HCT116 (cell line): ENCODE measurements at regions not wholly inside any gene's neighbourhood (a gene's known extent, or its start where the extent isn't known, plus 50 kb on each side); places are given as distances from the start of the nearest gene placed in this dataset.

Experiments
- ATAC-seq: fragments of 200-7000 bp; cut with Tn5 transposase; 2 replicates; pipeline ENCODE4 v1.9.1; 2020; ENCODE audit warnings: mild to moderate bottlenecking, moderate library complexity
- BruUV-seq: library from RNA; stranded (reverse); fragments of 400-500 nt; replicated peaks from 2 replicates; lab custom pipeline; 2021; lab: Mats Ljungman, UMichigan
- CTCF ChIA-PET: fragments of 300-600 bp; sonication (Branson Sonifier 250); formaldehyde crosslinking; loops from one replicate; lab custom pipeline; 2021; ENCODE audit warnings: antibody characterized with exemption; lab: Charles Lee
- POLR2A ChIA-PET: fragments of 300-600, 350-600 bp; sonication (Branson Sonifier 250); formaldehyde crosslinking; loops from one replicate; lab custom pipeline; 2021; ENCODE audit warnings: antibody characterized with exemption; lab: Charles Lee
- RAD21 ChIA-PET, 2 experiments: fragments of 300-600 bp; sonication (Branson Sonifier 250); formaldehyde crosslinking; loops; one replicate each; lab custom pipeline; 2023; ENCODE audit warnings: low total read pairs in 2 of 2; ENCODE audit not compliant: uncharacterized antibody in 2 of 2, unreplicated experiment in 2 of 2, low non-redundant PET in 1 of 2; lab: Charles Lee
- DNase-seq: peaks from one replicate; pipeline ENCODE4 v3.0.0-alpha.2; 2010; ENCODE audit warnings: low read depth, low spot score
- H2AFZ ChIP-seq: fragments of 200-600 bp; shearing (Covaris generic), sonication (generic); 2 replicates; pipeline ENCODE4 v1.6.1; 2017; ENCODE audit warnings: low read depth, mixed run types, mixed read lengths, antibody characterized with exemption, low read length; ENCODE audit not compliant: poor library complexity, severe bottlenecking
- H3K27ac ChIP-seq: 2 replicates; pipeline ENCODE4 v1.5.1; 2012; ENCODE audit warnings: low read depth, low read length
- H3K27me3 ChIP-seq: fragments of 200-600 bp; sonication (generic); 2 replicates; pipeline ENCODE4 v1.6.1; 2016; ENCODE audit warnings: mixed run types, low read length, mixed read lengths; ENCODE audit not compliant: insufficient read depth
- H3K36me3 ChIP-seq, 2 experiments: fragments of 200-500 bp in 1 of 2; fragments of 200-600 bp in 1 of 2; sonication (Bioruptor generic) in 1 of 2; sonication (generic) in 1 of 2; 2 replicates each; pipeline versions ENCODE4 v1.5.1 to v1.6.1; 2014 to 2016; ENCODE audit warnings: low read length in 2 of 2, inconsistent platforms in 1 of 2, mixed read lengths in 1 of 2, mixed run types in 1 of 2; ENCODE audit not compliant: insufficient read depth in 2 of 2, control insufficient read depth in 1 of 2
- H3K4me1 ChIP-seq, 2 experiments: fragments of 200-600 bp in 1 of 2; sonication (generic) in 1 of 2; 2 replicates each; pipeline versions ENCODE4 v1.5.1 to v1.6.1; 2012 to 2017; ENCODE audit warnings: low read length in 2 of 2, inconsistent platforms in 1 of 2, mild to moderate bottlenecking in 1 of 2, mixed read lengths in 1 of 2, mixed run types in 1 of 2, moderate library complexity in 1 of 2; ENCODE audit not compliant: insufficient read depth in 2 of 2, control insufficient read depth in 1 of 2
- H3K4me2 ChIP-seq: fragments of 200-600 bp; sonication (generic); 2 replicates; pipeline ENCODE4 v1.6.1; 2017; ENCODE audit warnings: mixed run types, low read length, mixed read lengths
- H3K4me3 ChIP-seq, 2 experiments: fragments of 200-600 bp in 1 of 2; sonication (generic) in 1 of 2; replicated peaks in 1 of 2; 2 replicates each; pipeline ENCODE4 v1.5.1; 2011 to 2016; ENCODE audit warnings: low read length in 2 of 2, control low read depth in 1 of 2, low read depth in 1 of 2, mild to moderate bottlenecking in 1 of 2, mixed read lengths in 1 of 2, mixed run types in 1 of 2
- H3K79me2 ChIP-seq: fragments of 200-600 bp; sonication (generic); 2 replicates; pipeline ENCODE4 v1.6.1; 2017; ENCODE audit warnings: mild to moderate bottlenecking, mixed run types, low read length, moderate library complexity, mixed read lengths; ENCODE audit not compliant: insufficient read depth
- H3K9ac ChIP-seq: fragments of 200-600 bp; sonication (generic); 2 replicates; pipeline ENCODE4 v1.6.1; 2016; ENCODE audit warnings: low read length, mixed read lengths
- H3K9me2 ChIP-seq: fragments of 200-600 bp; sonication (generic), shearing (Covaris generic); 2 replicates; pipeline ENCODE4 v1.6.1; 2017; ENCODE audit warnings: mixed run types, mild to moderate bottlenecking, moderate library complexity; ENCODE audit not compliant: insufficient read depth
- H3K9me3 ChIP-seq, 2 experiments: fragments of 200-500 bp in 1 of 2; fragments of 200-600 bp in 1 of 2; sonication (Bioruptor generic) in 1 of 2; sonication (generic) in 1 of 2; 2 replicates each; pipeline ENCODE4 v1.6.1; 2014 to 2017; ENCODE audit warnings: low read length in 2 of 2, mixed read lengths in 2 of 2, inconsistent platforms in 1 of 2, low read depth in 1 of 2, mild to moderate bottlenecking in 1 of 2, mixed run types in 1 of 2, moderate library complexity in 1 of 2; ENCODE audit not compliant: control insufficient read depth in 1 of 2, insufficient read depth in 1 of 2
- H4K20me1 ChIP-seq: fragments of 200-600 bp; sonication (generic), shearing (Covaris generic); 2 replicates; pipeline ENCODE4 v1.6.1; 2017; ENCODE audit warnings: mixed run types, mild to moderate bottlenecking, moderate library complexity; ENCODE audit not compliant: insufficient read depth
- ATF3 ChIP-seq: IDR thresholded peaks from 2 replicates; pipeline ENCODE4 v1.6.1; 2012
- CBX3 ChIP-seq: IDR thresholded peaks from 2 replicates; pipeline ENCODE4 v1.6.1; 2012; ENCODE audit warnings: low read depth
- CTCF ChIP-seq, 3 experiments: fragments of 200-600 bp in 1 of 3; sonication (generic) in 1 of 3; IDR thresholded peaks in 2 of 3; conservative IDR thresholded peaks in 1 of 3; 2 replicates each; pipeline ENCODE4 v1.5.1; 2012 to 2017; ENCODE audit warnings: low read depth in 2 of 3, low read length in 2 of 3, antibody characterized with exemption in 1 of 3, borderline replicate concordance in 1 of 3, control low read depth in 1 of 3, mild to moderate bottlenecking in 1 of 3, mixed read lengths in 1 of 3, mixed run types in 1 of 3, moderate library complexity in 1 of 3; ENCODE audit not compliant: insufficient read depth in 1 of 3
- EGR1 ChIP-seq: IDR thresholded peaks from 2 replicates; pipeline ENCODE4 v1.6.1; 2012; ENCODE audit warnings: low read depth
- EZH2 ChIP-seq: fragments of 200-600 bp; sonication (generic); IDR thresholded peaks from 2 replicates; pipeline ENCODE4 v1.6.1; 2017; ENCODE audit warnings: antibody characterized with exemption, mixed run types
- FOSL1 ChIP-seq: IDR thresholded peaks from 2 replicates; pipeline ENCODE4 v1.6.1; 2012; ENCODE audit warnings: low read depth
- POLR2AphosphoS5 ChIP-seq: IDR thresholded peaks from 2 replicates; pipeline ENCODE4 v1.6.1; 2011; ENCODE audit warnings: mild to moderate bottlenecking, low read depth, low read length, moderate library complexity
- RAD21 ChIP-seq: IDR thresholded peaks from 2 replicates; pipeline ENCODE4 v1.6.1; 2012; ENCODE audit warnings: low read depth, mild to moderate bottlenecking
- SIN3A ChIP-seq: IDR thresholded peaks from 2 replicates; pipeline ENCODE4 v1.6.1; 2012; ENCODE audit warnings: low read depth
- TCF7L2 ChIP-seq: IDR thresholded peaks from 2 replicates; pipeline ENCODE4 v1.7.0; 2011; ENCODE audit warnings: borderline replicate concordance, inconsistent platforms; ENCODE audit not compliant: insufficient read depth, insufficient read length; ENCODE audit errors: extremely low read depth
- YY1 ChIP-seq: IDR thresholded peaks from 2 replicates; pipeline ENCODE4 v1.6.1; 2011; ENCODE audit warnings: low read length, low read depth, moderate library complexity, mild to moderate bottlenecking; ENCODE audit not compliant: insufficient replicate concordance; ENCODE audit errors: extremely low read depth
- ZNF274 ChIP-seq: fragments of 200-500 bp; sonication (Bioruptor generic); IDR thresholded peaks from 2 replicates; pipeline ENCODE4 v1.6.1; 2014; ENCODE audit warnings: mild to moderate bottlenecking, low read depth, low read length, inconsistent platforms
- intact Hi-C: fragments of 100-400 bp; cut with micrococcal nuclease; formaldehyde crosslinking; loops from 2 replicates; pipeline ENCODE4 v1.10.0; 2022

- Histone ChIP-seq H3K4me3 (no peak overlapping the region), H4K20me1 (no peaks in the 10 kb centered on the region), H3K36me3 (no peaks in the 10 kb centered on the region), H3K4me1 (0 out of 4 replicates have a peak, but pooled peaks cover 0 to 1% of the 10 kb centered on the region in 2 experiments), H3K27me3 (peaks cover 64% of the 10 kb centered on the region), H3K4me2 (no peak overlapping the region), H3K9ac (no peak overlapping the region), H3K9me2 (no peaks in the 10 kb centered on the region), H3K9me3 (no peaks in the 10 kb centered on the region; a peak in 1 of 4 replicates), H2AFZ (no peak overlapping the region), H3K27ac (no peak overlapping the region), H3K79me2 (no peaks in the 10 kb centered on the region)
- no peak for DNase-seq
- intact Hi-C loops, result no loop called here
- ChIA-PET RAD21 (no interaction called here), POLR2A (no interaction called here), CTCF (no interaction called here)
- no peak for TF ChIP-seq ATF3
- no peak for TF ChIP-seq ZNF274
- TF ChIP-seq EGR1, result no peak
- no peak for TF ChIP-seq SIN3A
- no peak for TF ChIP-seq CBX3
- TF ChIP-seq YY1, result no peak
- no peak for TF ChIP-seq FOSL1
- TF ChIP-seq EZH2, result no peak
- TF ChIP-seq POLR2AphosphoS5, result no peak
- no peak for TF ChIP-seq RAD21
- no peak for TF ChIP-seq CTCF (IDR thresholded peaks at IDR 0.05 in 2 of 3, conservative IDR thresholded peaks at IDR 0.05 in 1 of 3; ENCODE audit: borderline replicate concordance in 1 of 3, insufficient read depth in 1 of 3, low read depth in 2 of 3, low read length in 2 of 3)
- TF ChIP-seq TCF7L2, result no peak
- no peak for ATAC-seq
- BruUV-seq, result no TSS peak
These were observed 105.9 kb upstream of the LHX5 start for GRCh38 chr12:113577464-113578129.
